ENCODE measurements at regions not wholly inside any gene's neighbourhood (a gene's known extent, or its start where the extent isn't known, plus 50 kb on each side); places are given as distances from the start of the nearest gene placed in this dataset.

GRCh38 chr5:28174691-28175090 lies 1136.3 kb upstream of the CDH9 start:
- no peak for TF ChIP-seq CTCF (conservative IDR thresholded peaks at IDR 0.05)
- H3K27ac ChIP-seq = no peak overlapping the region

- no peak for TF ChIP-seq CTCF (conservative IDR thresholded peaks at IDR 0.05)
- no peak overlapping the region for H3K27ac ChIP-seq
These were observed 1126.7 kb upstream of the CDH9 start for GRCh38 chr5:28165096-28165495.

GRCh38 chr5:28164568-28164967 lies 1126.2 kb upstream of the CDH9 start:
- TF ChIP-seq CTCF (conservative IDR thresholded peaks at IDR 0.05) = no peak
- H3K27ac ChIP-seq = no peak overlapping the region

GRCh38 chr5:28156981-28157380 lies 1118.6 kb upstream of the CDH9 start:
- no peak overlapping the region for H3K27ac ChIP-seq
- TF ChIP-seq CTCF (conservative IDR thresholded peaks at IDR 0.05) = no peak

- no peak for TF ChIP-seq CTCF (conservative IDR thresholded peaks at IDR 0.05)
- H3K27ac ChIP-seq = no peak overlapping the region
These were observed 1105.1 kb upstream of the CDH9 start for GRCh38 chr5:28143519-28143918.

- H3K27ac ChIP-seq = no peak overlapping the region
- no peak for TF ChIP-seq CTCF (conservative IDR thresholded peaks at IDR 0.05)
These were observed 1093.8 kb upstream of the CDH9 start for GRCh38 chr5:28132151-28132550.

GRCh38 chr5:28117691-28118090 lies 1079.3 kb upstream of the CDH9 start:
- no peak overlapping the region for H3K27ac ChIP-seq
- TF ChIP-seq CTCF (conservative IDR thresholded peaks at IDR 0.05) = no peak

- no peak overlapping the region for H3K27ac ChIP-seq
- TF ChIP-seq CTCF (conservative IDR thresholded peaks at IDR 0.05) = no peak
These were observed 1078.9 kb upstream of the CDH9 start for GRCh38 chr5:28117273-28117672.

All from VCaP (cell line).